IMR-90 (cell line): ENCODE measurements at regions not wholly inside any gene's neighbourhood (a gene's known extent, or its start where the extent isn't known, plus 50 kb on each side); places are given as distances from the start of the nearest gene placed in this dataset.
A peak's percentile ranks its signal among the peaks of the same experiment; 100 is the strongest.

Source experiments
- ATAC-seq: fragments of 200-7000 bp; cut with Tn5 transposase; 2 replicates; pipeline ENCODE4 v1.9.1; 2020; ENCODE audit warnings: low read depth, mild to moderate bottlenecking, moderate library complexity
- BruUV-seq: library from RNA; stranded (reverse); fragments of 400-500 nt; replicated peaks from 2 replicates; lab custom pipeline; 2021; lab: Mats Ljungman, UMichigan
- CTCF ChIA-PET: fragments of 300-600 bp; formaldehyde crosslinking; extraction: SDS; loops from one replicate; lab custom pipeline; 2021; ENCODE audit warnings: antibody characterized with exemption; lab: Yijun Ruan, JAX
- POLR2A ChIA-PET: fragments of 300-600 bp; sonication (Branson Sonifier 250); formaldehyde crosslinking; loops from one replicate; lab custom pipeline; 2022; ENCODE audit warnings: antibody characterized with exemption; ENCODE audit not compliant: unreplicated experiment; lab: Charles Lee
- DNase-seq: peaks from one replicate; pipeline ENCODE4 v3.0.0; 2013
- H2AFZ ChIP-seq: replicated peaks from 2 replicates; pipeline ENCODE3; 2013; ENCODE audit warnings: low read length, mild to moderate bottlenecking; ENCODE audit not compliant: poor library complexity
- H2AK5ac ChIP-seq: 2 replicates; pipeline ENCODE4 v1.6.1; 2013; ENCODE audit warnings: low read depth, low read length, inconsistent platforms
- H2AK9ac ChIP-seq: replicated peaks from 2 replicates; pipeline ENCODE3; 2013; ENCODE audit warnings: mild to moderate bottlenecking, low read depth, low read length, moderate library complexity; ENCODE audit not compliant: poor library complexity
- H2BK120ac ChIP-seq: 2 replicates; pipeline ENCODE4 v1.6.1; 2013; ENCODE audit warnings: low read depth, low read length, inconsistent platforms
- H2BK15ac ChIP-seq: 3 replicates; pipeline ENCODE4 v1.6.1; 2013; ENCODE audit warnings: low read depth, low read length, inconsistent platforms
- H2BK20ac ChIP-seq: 2 replicates; pipeline ENCODE4 v1.6.1; 2013; ENCODE audit warnings: low read depth, mild to moderate bottlenecking, inconsistent platforms, low read length, moderate library complexity
- H2BK5ac ChIP-seq: 2 replicates; pipeline ENCODE4 v1.6.1; 2013; ENCODE audit warnings: mild to moderate bottlenecking, low read depth, low read length, inconsistent platforms; ENCODE audit not compliant: poor library complexity, severe bottlenecking
- H3K14ac ChIP-seq: replicated peaks from 2 replicates; pipeline ENCODE4 v1.6.1; 2013; ENCODE audit warnings: low read depth, low read length, inconsistent platforms
- H3K18ac ChIP-seq: 2 replicates; pipeline ENCODE4 v1.6.1; 2013; ENCODE audit warnings: low read depth, low read length, control low read depth
- H3K23ac ChIP-seq: 2 replicates; pipeline ENCODE4 v1.6.1; 2013; ENCODE audit warnings: low read depth, low read length, inconsistent platforms
- H3K27ac ChIP-seq: 2 replicates; pipeline ENCODE4 v1.5.1; 2013; ENCODE audit warnings: mild to moderate bottlenecking, control low read depth, low read length; ENCODE audit not compliant: insufficient read depth
- H3K27me3 ChIP-seq: 2 replicates; pipeline ENCODE4 v1.6.1; 2013; ENCODE audit warnings: low read length; ENCODE audit not compliant: control insufficient read depth, insufficient read depth
- H3K36me3 ChIP-seq: 2 replicates; pipeline ENCODE4 v1.6.1; 2013; ENCODE audit warnings: low read length, mixed read lengths; ENCODE audit not compliant: control insufficient read depth, insufficient read depth
- H3K4ac ChIP-seq: 2 replicates; pipeline ENCODE4 v1.6.1; 2013; ENCODE audit warnings: low read depth, low read length, inconsistent platforms
- H3K4me1 ChIP-seq: 2 replicates; pipeline ENCODE4 v1.6.1; 2013; ENCODE audit warnings: low read length, mixed read lengths; ENCODE audit not compliant: control insufficient read depth, insufficient read depth
- H3K4me2 ChIP-seq: 2 replicates; pipeline ENCODE4 v1.6.1; 2013; ENCODE audit warnings: low read depth, mild to moderate bottlenecking, control low read depth, low read length, moderate library complexity
- H3K4me3 ChIP-seq: 2 replicates; pipeline ENCODE4 v1.5.1; 2013; ENCODE audit warnings: low read depth, mild to moderate bottlenecking, control low read depth, low read length, moderate library complexity; ENCODE audit not compliant: insufficient read depth
- H3K56ac ChIP-seq: 2 replicates; pipeline ENCODE4 v1.6.1; 2013; ENCODE audit warnings: low read length, inconsistent platforms; ENCODE audit not compliant: insufficient read depth; ENCODE audit errors: extremely low read depth
- H3K79me1 ChIP-seq, 2 experiments: 2 replicates each; pipeline ENCODE4 v1.6.1; 2013; ENCODE audit warnings: low read length in 2 of 2, inconsistent platforms in 1 of 2, low read depth in 1 of 2
- H3K9ac ChIP-seq: 2 replicates; pipeline ENCODE4 v1.6.1; 2013; ENCODE audit warnings: low read depth, low read length, control low read depth
- H3K9me1 ChIP-seq: 2 replicates; pipeline ENCODE4 v1.6.1; 2013; ENCODE audit warnings: low read length, inconsistent platforms; ENCODE audit not compliant: insufficient read depth
- H3K9me3 ChIP-seq: 2 replicates; pipeline ENCODE4 v1.6.1; 2013; ENCODE audit warnings: low read length; ENCODE audit not compliant: control insufficient read depth, insufficient read depth
- H4K20me1 ChIP-seq: 2 replicates; pipeline ENCODE4 v1.6.1; 2013; ENCODE audit warnings: low read length, inconsistent platforms; ENCODE audit not compliant: insufficient read depth
- H4K5ac ChIP-seq: 2 replicates; pipeline ENCODE4 v1.6.1; 2013; ENCODE audit warnings: mild to moderate bottlenecking, low read depth, low read length, control low read depth
- H4K8ac ChIP-seq, 2 experiments: 2 replicates each; pipeline ENCODE4 v1.6.1; 2013; ENCODE audit warnings: low read depth in 2 of 2, low read length in 2 of 2, control low read depth in 1 of 2, inconsistent platforms in 1 of 2
- H4K91ac ChIP-seq: 2 replicates; pipeline ENCODE4 v1.6.1; 2013; ENCODE audit warnings: low read depth, low read length, inconsistent platforms; ENCODE audit not compliant: insufficient read depth
- CEBPB ChIP-seq: IDR thresholded peaks from 2 replicates; pipeline ENCODE4 v1.6.1; 2012; ENCODE audit warnings: low read depth, low read length, improper control_type of control experiment
- FOS ChIP-seq: fragments of 150-350 bp; IDR thresholded peaks from 2 replicates; pipeline ENCODE4 v1.6.1; 2016; ENCODE audit warnings: low read depth, low read length
- RFX5 ChIP-seq: IDR thresholded peaks from 2 replicates; pipeline ENCODE4 v1.8.0; 2012; ENCODE audit warnings: low read depth, mild to moderate bottlenecking, low read length, moderate library complexity
- WGBS, 2 experiments: methylation state at CpG; one replicate each; pipeline versions ENCODE4 v1.1.5 to v1.1.7; 2013; ENCODE audit warnings: missing lambda C conversion rate in 2 of 2; ENCODE audit not compliant: insufficient read length in 1 of 2; ENCODE audit errors: extremely low coverage in 2 of 2; 5-methylcytosine and 5-hydroxymethylcytosine counted together
- dilution Hi-C: fragments of 300-500 bp; cut with HindIII; formaldehyde crosslinking; loops from one replicate; pipeline ENCODE4 v1.14.3; 2018; ENCODE audit warnings: low sequenced_read_pairs; ENCODE audit not compliant: unreplicated experiment
- in situ Hi-C: fragments of 300-500 bp; cut with MboI; formaldehyde crosslinking; loops from 3 replicates; pipeline ENCODE4 v1.14.3; 2019; ENCODE audit warnings: low sequenced_read_pairs, inconsistent platforms, mixed read lengths
- intact Hi-C: fragments of 100-400 bp; cut with micrococcal nuclease; formaldehyde crosslinking; loops from 2 replicates; pipeline ENCODE4 v1.10.0; 2022

- Histone ChIP-seq H3K27ac (no peak overlapping the region), H3K18ac (peak overlapping the region; percentile 74), H3K36me3 (no peaks in the 10 kb centered on the region), H3K23ac (peak overlapping the region; percentile 33; the same call in 1 of the 2 replicates), H3K9ac (no peak overlapping the region), H2BK20ac (peak overlapping the region; percentile 94), H2BK15ac (peak overlapping the region; percentile 72; the same call in 1 of the 3 replicates), H3K4me2 (no peak overlapping the region), H3K9me3 (no peaks in the 10 kb centered on the region), H3K9me1 (peaks cover 6% of the 10 kb centered on the region; the same call in 1 of the 2 replicates), H2AK5ac (peak overlapping the region; percentile 75), H3K4ac (peak overlapping the region; percentile 10; the same call in 1 of the 2 replicates), H3K4me1 (peaks cover 19% of the 10 kb centered on the region), H3K14ac (peak overlapping the region; percentile 68), H3K56ac (no peak overlapping the region), H4K91ac (no peak overlapping the region; the same call in 1 of the 2 replicates), H4K20me1 (no peaks in the 10 kb centered on the region), H4K5ac (peak overlapping the region; percentile 25; the same call in 1 of the 2 replicates), H3K27me3 (no peaks in the 10 kb centered on the region), H3K4me3 (no peak overlapping the region), H4K8ac (peak overlapping the region; percentile 3 to 70; a peak in 3 of 4 replicates), H2AK9ac (no peak overlapping the region), H2AFZ (peak overlapping the region; percentile 60), H2BK120ac (peak overlapping the region; percentile 90; the same call in 1 of the 2 replicates), H3K79me1 (0 out of 4 replicates have a peak, but pooled peaks cover 0 to 3% of the 10 kb centered on the region in 2 experiments), H2BK5ac (no peak overlapping the region)
- BruUV-seq = no TSS peak
- dilution Hi-C loops (no loop called here), intact Hi-C loops (loop anchor here (5.0 kb wide), 2 partner anchors 138 to 287 kb away; partner anchors contain the start of gene PCBD2), in situ Hi-C loops (loop anchor here (5.0 kb wide), 1 partner anchor 138 kb away; no protein-coding TSS in a partner anchor)
- DNase-seq (peak; percentile 46), ATAC-seq (no peak; the same call in 1 of the 2 replicates)
- 0 out of 2 replicates have a peak, but pooled peaks have one; percentile 10 for TF ChIP-seq FOS
- TF ChIP-seq RFX5 = no peak
- no peak for TF ChIP-seq CEBPB
- POLR2A ChIA-PET = interaction anchor here (0.6 to 1.2 kb wide), 2 partner anchors 8 to 52 kb away, joined by 3 read pairs; no protein-coding TSS in a partner anchor
- no CpG with 5 or more reads among the region's 4 CpGs for WGBS, 2 experiments
- CTCF ChIA-PET = interaction anchor here (0.6 to 1.1 kb wide), 4 partner anchors 13 to 290 kb away, joined by 3 to 4 read pairs (median 3); partner anchors contain the start of gene PCBD2
Observed at GRCh38 chr5:135194573-135195269, 160.7 kb upstream of the PITX1 start.
